ENCODE measurements at regions not wholly inside any gene's neighbourhood (a gene's known extent, or its start where the extent isn't known, plus 50 kb on each side); places are given as distances from the start of the nearest gene placed in this dataset.

DNA sequence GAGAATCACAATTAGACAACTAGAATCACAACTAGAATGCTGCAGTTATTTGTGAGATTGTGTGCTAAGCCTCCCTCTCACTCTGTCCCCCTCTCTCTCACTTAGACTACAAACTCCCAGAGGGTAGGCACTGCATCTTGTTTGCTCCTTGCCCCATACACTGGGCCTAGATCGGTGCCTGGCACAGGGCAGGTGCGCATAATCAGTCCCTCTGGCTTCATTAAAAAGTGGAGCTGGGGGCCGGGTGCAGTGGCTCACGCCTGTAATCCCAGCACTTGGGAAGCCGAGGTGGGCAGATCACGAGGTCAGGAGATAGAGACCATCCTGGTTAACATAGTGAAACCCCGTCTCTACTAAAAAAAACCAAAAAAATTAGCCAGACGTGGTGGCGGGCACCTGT is 456.8 kb downstream of the MIAT start:
- H3K36me3 ChIP-seq (ENCODE audit: control insufficient read depth in 2 of 2, extremely low read depth in 1 of 2, insufficient read depth in 2 of 2, low read length in 2 of 2), result no peaks in the 10 kb centered on the region
- dilution Hi-C loops (cut with MboI; ENCODE audit: extremely low pct_ligation_motif_present, low sequenced_read_pairs), result no loop called here
- H3K9me3 ChIP-seq (ENCODE audit: control insufficient read depth, low read depth, low read length), result no peaks in the 10 kb centered on the region
- TF ChIP-seq, protein P1, sequence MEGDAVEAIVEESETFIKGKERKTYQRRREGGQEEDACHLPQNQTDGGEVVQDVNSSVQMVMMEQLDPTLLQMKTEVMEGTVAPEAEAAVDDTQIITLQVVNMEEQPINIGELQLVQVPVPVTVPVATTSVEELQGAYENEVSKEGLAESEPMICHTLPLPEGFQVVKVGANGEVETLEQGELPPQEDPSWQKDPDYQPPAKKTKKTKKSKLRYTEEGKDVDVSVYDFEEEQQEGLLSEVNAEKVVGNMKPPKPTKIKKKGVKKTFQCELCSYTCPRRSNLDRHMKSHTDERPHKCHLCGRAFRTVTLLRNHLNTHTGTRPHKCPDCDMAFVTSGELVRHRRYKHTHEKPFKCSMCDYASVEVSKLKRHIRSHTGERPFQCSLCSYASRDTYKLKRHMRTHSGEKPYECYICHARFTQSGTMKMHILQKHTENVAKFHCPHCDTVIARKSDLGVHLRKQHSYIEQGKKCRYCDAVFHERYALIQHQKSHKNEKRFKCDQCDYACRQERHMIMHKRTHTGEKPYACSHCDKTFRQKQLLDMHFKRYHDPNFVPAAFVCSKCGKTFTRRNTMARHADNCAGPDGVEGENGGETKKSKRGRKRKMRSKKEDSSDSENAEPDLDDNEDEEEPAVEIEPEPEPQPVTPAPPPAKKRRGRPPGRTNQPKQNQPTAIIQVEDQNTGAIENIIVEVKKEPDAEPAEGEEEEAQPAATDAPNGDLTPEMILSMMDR (optimal IDR thresholded peaks at IDR 0.05 in 1 of 3, IDR thresholded peaks at IDR 0.05 in 1 of 3, conservative IDR thresholded peaks at IDR 0.05 in 1 of 3; ENCODE audit: extremely low read depth in 1 of 3, insufficient read depth in 2 of 3, low read length in 3 of 3), result no peak
- TF ChIP-seq EZH2 (IDR thresholded peaks at IDR 0.05; ENCODE audit: low read length), result no peak
- no peak overlapping the region for H2AFZ ChIP-seq (ENCODE audit: control insufficient read depth, low read length)
- no peaks in the 10 kb centered on the region for H3K9me1 ChIP-seq (ENCODE audit: control insufficient read depth, extremely low read depth, insufficient read depth, low read length)
- no peaks in the 10 kb centered on the region for H4K20me1 ChIP-seq (ENCODE audit: control insufficient read depth, extremely low read depth, insufficient read depth, low read length)
- H3K9ac ChIP-seq (ENCODE audit: control insufficient read depth, extremely low read depth, insufficient read depth, low read length), result no peak overlapping the region
- no peak overlapping the region for H3K27ac ChIP-seq (ENCODE audit: control insufficient read depth, insufficient read depth, low read length)
- FAIRE-seq, result no peak
- no peaks in the 10 kb centered on the region for H3K27me3 ChIP-seq (ENCODE audit: control insufficient read depth, extremely low read depth, insufficient read depth, low read length)
- H3K4me3 ChIP-seq (ENCODE audit: control insufficient read depth in 2 of 3, extremely low read depth in 1 of 3, insufficient read depth in 2 of 3, low read depth in 1 of 3, low read length in 3 of 3), result no peak overlapping the region
- no peak for DNase-seq (ENCODE audit: low read depth, low spot score)
- H3K4me1 ChIP-seq (ENCODE audit: control insufficient read depth, extremely low read depth, insufficient read depth, low read length), result peaks cover 25% of the 10 kb centered on the region
- H3K79me2 ChIP-seq (ENCODE audit: control insufficient read depth, insufficient read depth, low read length), result no peaks in the 10 kb centered on the region
- no peak overlapping the region for H3K4me2 ChIP-seq (ENCODE audit: control insufficient read depth, extremely low read depth, insufficient read depth, low read depth, low read length)

DNA sequence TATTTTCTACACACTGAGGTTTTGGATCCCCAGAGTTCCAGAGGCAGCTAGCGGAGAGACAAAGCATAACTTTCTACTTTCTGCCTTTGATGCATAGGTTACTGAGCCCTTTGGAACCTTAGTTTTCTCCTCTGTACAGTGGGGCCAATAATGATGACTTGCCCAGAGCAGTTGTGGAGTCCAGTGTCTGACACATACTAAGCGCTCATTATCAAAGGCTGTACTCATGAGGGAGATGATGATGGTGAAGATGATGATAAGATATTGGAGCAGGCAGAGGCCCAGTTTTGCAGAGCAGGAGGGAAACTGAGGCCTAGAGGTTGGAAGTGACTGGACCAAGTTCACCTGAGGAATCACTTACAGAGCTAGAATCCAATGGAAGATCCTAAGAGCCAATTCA is 458.0 kb downstream of the MIAT start:
- H3K36me3 ChIP-seq (ENCODE audit: control insufficient read depth in 2 of 2, extremely low read depth in 1 of 2, insufficient read depth in 2 of 2, low read length in 2 of 2), result no peaks in the 10 kb centered on the region
- no peaks in the 10 kb centered on the region for H4K20me1 ChIP-seq (ENCODE audit: control insufficient read depth, extremely low read depth, insufficient read depth, low read length)
- H3K79me2 ChIP-seq (ENCODE audit: control insufficient read depth, insufficient read depth, low read length), result no peaks in the 10 kb centered on the region
- TF ChIP-seq, protein P1 (optimal IDR thresholded peaks at IDR 0.05 in 1 of 3, IDR thresholded peaks at IDR 0.05 in 1 of 3, conservative IDR thresholded peaks at IDR 0.05 in 1 of 3; ENCODE audit: extremely low read depth in 1 of 3, insufficient read depth in 2 of 3, low read length in 3 of 3), result no peak
- TF ChIP-seq EZH2 (IDR thresholded peaks at IDR 0.05; ENCODE audit: low read length), result no peak
- no peak overlapping the region for H2AFZ ChIP-seq (ENCODE audit: control insufficient read depth, low read length)
- peaks cover 25% of the 10 kb centered on the region for H3K4me1 ChIP-seq (ENCODE audit: control insufficient read depth, extremely low read depth, insufficient read depth, low read length)
- H3K4me2 ChIP-seq (ENCODE audit: control insufficient read depth, extremely low read depth, insufficient read depth, low read depth, low read length), result peak overlapping the region; percentile 3
- no peaks in the 10 kb centered on the region for H3K27me3 ChIP-seq (ENCODE audit: control insufficient read depth, extremely low read depth, insufficient read depth, low read length)
- no peak overlapping the region for H3K4me3 ChIP-seq (ENCODE audit: control insufficient read depth in 2 of 3, extremely low read depth in 1 of 3, insufficient read depth in 2 of 3, low read depth in 1 of 3, low read length in 3 of 3)
- FAIRE-seq (peak; percentile 88), DNase-seq (ENCODE audit: low read depth, low spot score) (no peak)
- peaks cover 2% of the 10 kb centered on the region for H3K9me3 ChIP-seq (ENCODE audit: control insufficient read depth, low read depth, low read length)
- no peaks in the 10 kb centered on the region for H3K9me1 ChIP-seq (ENCODE audit: control insufficient read depth, extremely low read depth, insufficient read depth, low read length)
- no peak overlapping the region for H3K9ac ChIP-seq (ENCODE audit: control insufficient read depth, extremely low read depth, insufficient read depth, low read length)
- dilution Hi-C loops (cut with MboI; ENCODE audit: extremely low pct_ligation_motif_present, low sequenced_read_pairs), result no loop called here
- no peak overlapping the region for H3K27ac ChIP-seq (ENCODE audit: control insufficient read depth, insufficient read depth, low read length)

All from keratinocyte (primary cell).